Peyer's patch (tissue), 4 donors: ENCODE measurements at regions not wholly inside any gene's neighbourhood (a gene's known extent, or its start where the extent isn't known, plus 50 kb on each side); places are given as distances from the start of the nearest gene placed in this dataset.

Experiments used
- POLR2A ChIP-seq, 2 donors: fragments of 450-650 bp; IDR thresholded peaks; one replicate each; pipeline ENCODE4 v1.5.1; 2017; ENCODE audit warnings: antibody characterized with exemption in 2 of 2, mild to moderate bottlenecking in 2 of 2, moderate library complexity in 2 of 2
- TF ChIP-seq, protein P1 (sequence below), 6 experiments: fragments of 450-650 bp in 4 of 6; fragments of 200-600 bp in 2 of 6; sonication (generic) in 1 of 6; IDR thresholded peaks; one replicate each; pipeline ENCODE4 v1.5.1; 2017 to 2019; ENCODE audit warnings: antibody characterized with exemption in 6 of 6, mild to moderate bottlenecking in 3 of 6, moderate library complexity in 1 of 6

DNA sequence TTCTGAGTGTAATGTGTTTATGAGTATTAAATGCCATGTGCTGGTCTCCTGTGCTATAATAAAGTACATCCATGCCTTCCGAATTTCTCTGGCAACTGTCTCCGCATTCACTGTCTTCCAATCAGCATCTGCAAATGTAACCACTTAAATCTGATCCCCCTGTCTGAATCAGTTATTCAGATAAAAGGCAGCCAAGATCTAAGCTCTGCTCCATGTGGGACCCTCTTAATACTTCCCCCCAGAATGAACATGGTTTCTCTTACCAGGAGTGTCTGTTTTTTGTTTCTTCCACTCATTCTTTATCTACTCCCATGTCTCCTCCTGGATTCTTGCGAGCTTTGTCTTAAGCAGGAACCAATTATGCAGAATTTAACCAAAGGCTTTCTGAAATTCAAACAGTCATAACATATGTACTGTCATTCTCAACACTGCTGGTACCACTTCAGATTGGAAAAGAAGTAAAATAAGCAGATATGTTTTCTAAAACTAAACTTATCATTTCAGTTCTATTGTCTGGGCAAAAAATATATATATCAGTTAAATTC lies 996.7 kb upstream of the FLRT2 start:
- TF ChIP-seq, protein P1, sequence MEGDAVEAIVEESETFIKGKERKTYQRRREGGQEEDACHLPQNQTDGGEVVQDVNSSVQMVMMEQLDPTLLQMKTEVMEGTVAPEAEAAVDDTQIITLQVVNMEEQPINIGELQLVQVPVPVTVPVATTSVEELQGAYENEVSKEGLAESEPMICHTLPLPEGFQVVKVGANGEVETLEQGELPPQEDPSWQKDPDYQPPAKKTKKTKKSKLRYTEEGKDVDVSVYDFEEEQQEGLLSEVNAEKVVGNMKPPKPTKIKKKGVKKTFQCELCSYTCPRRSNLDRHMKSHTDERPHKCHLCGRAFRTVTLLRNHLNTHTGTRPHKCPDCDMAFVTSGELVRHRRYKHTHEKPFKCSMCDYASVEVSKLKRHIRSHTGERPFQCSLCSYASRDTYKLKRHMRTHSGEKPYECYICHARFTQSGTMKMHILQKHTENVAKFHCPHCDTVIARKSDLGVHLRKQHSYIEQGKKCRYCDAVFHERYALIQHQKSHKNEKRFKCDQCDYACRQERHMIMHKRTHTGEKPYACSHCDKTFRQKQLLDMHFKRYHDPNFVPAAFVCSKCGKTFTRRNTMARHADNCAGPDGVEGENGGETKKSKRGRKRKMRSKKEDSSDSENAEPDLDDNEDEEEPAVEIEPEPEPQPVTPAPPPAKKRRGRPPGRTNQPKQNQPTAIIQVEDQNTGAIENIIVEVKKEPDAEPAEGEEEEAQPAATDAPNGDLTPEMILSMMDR (IDR thresholded peaks at IDR 0.05): no peak
- TF ChIP-seq POLR2A (IDR thresholded peaks at IDR 0.05): no peak
